ENCODE measurements at regions not wholly inside any gene's neighbourhood (a gene's known extent, or its start where the extent isn't known, plus 50 kb on each side); places are given as distances from the start of the nearest gene placed in this dataset.
"Not testable (repeated sequence)": the region's sequence is repeated elsewhere in the genome, so short reads cannot be mapped to it uniquely, and the experiment has no call there.

DNA sequence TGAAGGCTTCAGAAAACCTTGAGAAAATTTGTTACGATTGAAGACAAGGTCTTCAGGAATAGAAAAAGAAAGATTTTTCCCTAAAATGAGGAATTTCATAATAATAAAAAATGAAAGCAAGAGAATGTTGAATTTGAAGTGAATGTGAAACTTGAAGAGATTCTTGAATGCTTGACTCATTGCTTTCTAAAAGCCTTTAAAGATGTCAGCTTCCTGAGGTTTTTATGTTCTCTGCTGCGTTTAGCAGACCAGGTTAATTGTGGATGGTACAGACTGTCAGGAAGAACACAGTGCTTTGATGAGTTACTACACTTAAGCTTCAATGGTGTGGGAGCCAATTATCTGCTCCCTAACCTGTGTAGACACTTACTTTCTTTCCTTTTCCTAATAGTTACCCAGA is 96.3 kb upstream of the FNDC3A start:
- Histone ChIP-seq H3K4me3 (no peak overlapping the region), H3K27me3 (no peaks in the 10 kb centered on the region), H3K9me3 (no peaks in the 10 kb centered on the region), H3K36me3 (no peaks in the 10 kb centered on the region), H3K4me1 (no peaks in the 10 kb centered on the region), H3K27ac (no peak overlapping the region)
- intact Hi-C loops (cut with DNase I), result no loop called here
- TF ChIP-seq POLR2A (IDR thresholded peaks at IDR 0.05) (no peak), POLR2AphosphoS5 (IDR thresholded peaks at IDR 0.05; ENCODE audit: insufficient read depth in 1 of 2, low read depth in 1 of 2) (no peak)
- TF ChIP-seq, protein P1, sequence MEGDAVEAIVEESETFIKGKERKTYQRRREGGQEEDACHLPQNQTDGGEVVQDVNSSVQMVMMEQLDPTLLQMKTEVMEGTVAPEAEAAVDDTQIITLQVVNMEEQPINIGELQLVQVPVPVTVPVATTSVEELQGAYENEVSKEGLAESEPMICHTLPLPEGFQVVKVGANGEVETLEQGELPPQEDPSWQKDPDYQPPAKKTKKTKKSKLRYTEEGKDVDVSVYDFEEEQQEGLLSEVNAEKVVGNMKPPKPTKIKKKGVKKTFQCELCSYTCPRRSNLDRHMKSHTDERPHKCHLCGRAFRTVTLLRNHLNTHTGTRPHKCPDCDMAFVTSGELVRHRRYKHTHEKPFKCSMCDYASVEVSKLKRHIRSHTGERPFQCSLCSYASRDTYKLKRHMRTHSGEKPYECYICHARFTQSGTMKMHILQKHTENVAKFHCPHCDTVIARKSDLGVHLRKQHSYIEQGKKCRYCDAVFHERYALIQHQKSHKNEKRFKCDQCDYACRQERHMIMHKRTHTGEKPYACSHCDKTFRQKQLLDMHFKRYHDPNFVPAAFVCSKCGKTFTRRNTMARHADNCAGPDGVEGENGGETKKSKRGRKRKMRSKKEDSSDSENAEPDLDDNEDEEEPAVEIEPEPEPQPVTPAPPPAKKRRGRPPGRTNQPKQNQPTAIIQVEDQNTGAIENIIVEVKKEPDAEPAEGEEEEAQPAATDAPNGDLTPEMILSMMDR (IDR thresholded peaks at IDR 0.05), result no peak
- no peak for DNase-seq (ENCODE audit: extremely low spot score in 2 of 2)

DNA sequence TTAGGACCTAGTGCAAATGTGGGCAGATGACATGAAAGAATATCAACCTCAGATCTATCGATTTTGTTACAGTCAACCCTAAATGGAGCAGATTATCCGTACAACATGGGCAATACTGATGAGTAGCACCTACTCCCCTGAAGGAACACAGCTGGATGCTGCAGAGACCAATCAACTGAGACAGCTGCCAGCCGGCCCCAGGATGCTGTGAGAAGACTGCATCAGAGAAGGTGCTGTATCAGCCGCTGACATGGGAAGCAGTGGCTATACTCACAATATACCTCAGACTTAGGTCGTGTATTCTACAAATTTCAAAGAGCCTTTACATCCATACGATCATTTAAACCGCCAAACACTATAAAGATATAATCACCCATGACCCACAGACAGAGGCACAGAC is 95.9 kb upstream of the FNDC3A start:
- Histone ChIP-seq H3K27ac (no peak overlapping the region), H3K9me3 (no peaks in the 10 kb centered on the region), H3K4me3 (no peak overlapping the region), H3K4me1 (no peaks in the 10 kb centered on the region), H3K36me3 (no peaks in the 10 kb centered on the region), H3K27me3 (no peaks in the 10 kb centered on the region)
- intact Hi-C loops (cut with DNase I), result no loop called here
- TF ChIP-seq POLR2A (IDR thresholded peaks at IDR 0.05) (no peak), POLR2AphosphoS5 (IDR thresholded peaks at IDR 0.05; ENCODE audit: insufficient read depth in 1 of 2, low read depth in 1 of 2) (no peak)
- TF ChIP-seq, protein P1 (IDR thresholded peaks at IDR 0.05), result no peak
- no peak for DNase-seq (ENCODE audit: extremely low spot score in 2 of 2)

DNA sequence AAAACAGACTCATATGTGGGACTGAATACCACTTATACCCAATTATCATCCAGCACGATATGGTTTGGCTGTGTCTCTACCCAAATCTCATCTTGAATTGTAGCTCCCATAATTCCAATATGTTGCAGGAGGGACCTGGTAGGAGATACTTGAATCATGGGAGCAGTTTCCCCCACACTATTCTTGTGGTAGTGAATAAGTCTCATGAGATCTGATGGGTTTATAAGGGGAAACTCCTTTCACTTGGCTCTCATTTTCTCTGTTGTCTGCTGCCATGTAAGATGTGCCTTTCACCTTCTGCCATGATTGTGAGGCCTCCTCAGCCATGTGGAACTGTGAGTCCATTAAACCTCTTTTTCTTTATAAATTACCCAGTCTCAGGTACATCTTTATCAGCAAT is 91.9 kb upstream of the FNDC3A start:
- H3K27me3 ChIP-seq; intact Hi-C loops (cut with DNase I); DNase-seq (ENCODE audit: extremely low spot score in 2 of 2); H3K36me3 ChIP-seq; H3K4me3 ChIP-seq; H3K27ac ChIP-seq; H3K9me3 ChIP-seq; H3K4me1 ChIP-seq: not testable (repeated sequence)

DNA sequence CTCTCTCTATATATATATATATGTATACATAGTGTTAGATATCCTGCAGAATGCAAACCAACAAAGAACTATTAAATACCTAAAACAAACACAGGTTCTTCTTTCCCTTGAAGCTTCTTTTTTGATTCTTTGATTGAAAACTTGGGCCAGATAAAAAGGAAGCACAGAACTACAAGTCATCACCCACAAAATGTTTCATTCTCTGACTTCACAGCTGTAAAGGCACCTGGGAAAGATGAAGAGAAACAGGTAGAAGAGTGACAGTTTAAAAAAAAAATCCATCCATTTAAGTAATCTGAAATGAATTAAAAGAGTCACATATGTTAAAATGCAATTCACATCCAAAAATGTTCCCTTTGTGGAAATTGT is 90.7 kb upstream of the FNDC3A start:
- intact Hi-C loops (cut with DNase I), result no loop called here
- no peaks in the 10 kb centered on the region for H3K4me1 ChIP-seq

DNA sequence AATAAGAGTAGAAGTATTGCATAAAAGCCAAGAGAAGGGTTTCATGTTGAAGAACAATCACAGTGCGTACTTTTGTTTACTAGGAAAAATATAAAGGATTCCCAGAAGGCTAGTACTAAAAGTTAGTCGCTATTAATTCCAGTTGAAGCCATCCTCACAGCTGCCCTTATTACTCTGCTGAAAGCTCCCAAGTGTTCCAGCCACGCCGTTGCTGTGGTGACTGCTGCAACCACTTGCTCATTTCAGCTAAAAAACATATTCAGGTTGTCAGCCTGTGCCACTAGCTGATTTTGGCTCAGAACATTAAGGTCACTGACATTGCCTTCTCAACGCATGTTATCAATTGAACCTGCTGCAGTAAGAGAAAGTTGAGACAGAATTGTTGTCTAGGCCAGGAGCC is 87.1 kb upstream of the FNDC3A start:
- Histone ChIP-seq H3K4me1 (no peaks in the 10 kb centered on the region), H3K4me3 (no peak overlapping the region), H3K36me3 (no peaks in the 10 kb centered on the region), H3K27ac (no peak overlapping the region), H3K9me3 (no peaks in the 10 kb centered on the region), H3K27me3 (no peaks in the 10 kb centered on the region)
- DNase-seq (ENCODE audit: extremely low spot score in 2 of 2), result no peak
- intact Hi-C loops (cut with DNase I), result no loop called here
- TF ChIP-seq, protein P1 (IDR thresholded peaks at IDR 0.05), result no peak
- no peak for TF ChIP-seq POLR2AphosphoS5 (IDR thresholded peaks at IDR 0.05; ENCODE audit: insufficient read depth in 1 of 2, low read depth in 1 of 2)
- no peak for TF ChIP-seq POLR2A (IDR thresholded peaks at IDR 0.05)

More for the DNA sequence above, 90.7 kb upstream of the FNDC3A start:
- no peak for TF ChIP-seq POLR2A (IDR thresholded peaks at IDR 0.05)
- TF ChIP-seq POLR2AphosphoS5 (IDR thresholded peaks at IDR 0.05; ENCODE audit: insufficient read depth in 1 of 2, low read depth in 1 of 2), result no peak
- H3K27ac ChIP-seq, result no peak overlapping the region
- no peaks in the 10 kb centered on the region for H3K36me3 ChIP-seq
- no peak overlapping the region for H3K4me3 ChIP-seq
- DNase-seq (ENCODE audit: extremely low spot score in 2 of 2), result no peak
- H3K9me3 ChIP-seq, result no peaks in the 10 kb centered on the region
- no peaks in the 10 kb centered on the region for H3K27me3 ChIP-seq

DNA sequence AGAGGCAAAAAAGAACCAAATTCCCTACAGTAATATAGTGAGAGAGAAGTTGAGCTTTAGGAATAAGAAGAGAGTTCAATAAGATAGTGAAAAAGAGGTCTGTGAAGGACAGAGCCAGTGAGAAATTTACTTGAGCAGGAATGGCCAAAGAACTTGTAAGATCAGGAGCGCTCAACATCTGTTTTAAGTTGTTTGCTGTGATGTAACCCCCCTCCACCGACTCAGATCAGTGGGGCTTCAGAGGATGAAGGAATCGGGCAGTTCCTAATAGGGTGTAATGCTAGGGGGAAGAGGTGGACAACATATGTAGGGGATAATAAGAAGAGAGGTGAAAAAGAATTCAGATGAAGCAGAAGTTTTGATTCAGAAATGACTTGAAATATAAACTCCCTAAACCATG is 85.3 kb upstream of the FNDC3A start:
- intact Hi-C loops (cut with DNase I), result no loop called here
- Histone ChIP-seq H3K4me1 (no peaks in the 10 kb centered on the region), H3K4me3 (no peak overlapping the region), H3K27ac (no peak overlapping the region), H3K9me3 (no peaks in the 10 kb centered on the region), H3K36me3 (no peaks in the 10 kb centered on the region), H3K27me3 (no peaks in the 10 kb centered on the region)
- no peak for TF ChIP-seq POLR2AphosphoS5 (IDR thresholded peaks at IDR 0.05; ENCODE audit: insufficient read depth in 1 of 2, low read depth in 1 of 2)
- TF ChIP-seq, protein P1 (IDR thresholded peaks at IDR 0.05), result no peak
- TF ChIP-seq POLR2A (IDR thresholded peaks at IDR 0.05), result no peak
- no peak for DNase-seq (ENCODE audit: extremely low spot score in 2 of 2)

All from vagina (tissue), 2 donors.